H1 (cell line): ENCODE measurements at regions not wholly inside any gene's neighbourhood (a gene's known extent, or its start where the extent isn't known, plus 50 kb on each side); places are given as distances from the start of the nearest gene placed in this dataset.
A peak's percentile ranks its signal among the peaks of the same experiment; 100 is the strongest.

ENCODE experiments used
- CTCF ChIA-PET: fragments of 300-600 bp; sonication (Branson Sonifier 250); formaldehyde crosslinking; loops from one replicate; lab custom pipeline; 2021; ENCODE audit not compliant: partially characterized antibody; lab: Charles Lee
- POLR2A ChIA-PET: fragments of 300-600 bp; sonication (Branson Sonifier 250); formaldehyde crosslinking; loops from one replicate; lab custom pipeline; 2021; ENCODE audit warnings: inconsistent platforms; ENCODE audit not compliant: partially characterized antibody; lab: Charles Lee
- DNase-seq, 2 experiments: peaks; one replicate each; pipeline versions ENCODE4 v3.0.0 to v3.0.0-alpha.2; 2010 to 2022; ENCODE audit warnings: low spot score in 2 of 2, low read depth in 1 of 2, mixed read lengths in 1 of 2
- FAIRE-seq: peaks from 2 replicates; lab custom pipeline; 2011; peaks lifted over from hg19 to GRCh38; lab: Jason Lieb, UNC
- H2AFZ ChIP-seq: 2 replicates; pipeline ENCODE4 v1.8.1; 2012; ENCODE audit warnings: low read length, inconsistent platforms
- H2AK5ac ChIP-seq: 2 replicates; pipeline ENCODE4 v1.6.1; 2013; ENCODE audit warnings: low read depth, low read length
- H2BK120ac ChIP-seq: replicated peaks from 2 replicates; pipeline ENCODE3; 2013; ENCODE audit warnings: low read depth, low read length, inconsistent platforms
- H2BK12ac ChIP-seq: 2 replicates; pipeline ENCODE4 v1.6.1; 2013; ENCODE audit warnings: low read depth, low read length
- H2BK15ac ChIP-seq: 2 replicates; pipeline ENCODE4 v1.6.1; 2013; ENCODE audit warnings: low read length
- H2BK20ac ChIP-seq: 2 replicates; pipeline ENCODE4 v1.6.1; 2013; ENCODE audit warnings: low read length
- H2BK5ac ChIP-seq: 2 replicates; pipeline ENCODE4 v1.6.1; 2013; ENCODE audit warnings: low read depth, low read length
- H3K14ac ChIP-seq: 2 replicates; pipeline ENCODE4 v1.6.1; 2013; ENCODE audit warnings: inconsistent platforms; ENCODE audit not compliant: insufficient read length
- H3K18ac ChIP-seq: 2 replicates; pipeline ENCODE4 v1.6.1; 2013; ENCODE audit warnings: low read length; ENCODE audit errors: extremely low read depth
- H3K23ac ChIP-seq: 2 replicates; pipeline ENCODE4 v1.6.1; 2013; ENCODE audit warnings: inconsistent platforms; ENCODE audit not compliant: insufficient read length
- H3K23me2 ChIP-seq: 2 replicates; pipeline ENCODE4 v1.6.1; 2013; ENCODE audit warnings: low read depth, low read length
- H3K27ac ChIP-seq: 2 replicates; pipeline ENCODE4 v1.6.1; 2011; ENCODE audit warnings: low read depth, low read length, inconsistent platforms
- H3K27me3 ChIP-seq, 4 experiments: replicated peaks in 1 of 4; 1 replicate in 1 of 4; 2 replicates in 3 of 4; pipeline versions ENCODE4 v1.6.1 to v1.8.1; 2011 to 2013; ENCODE audit warnings: low read length in 3 of 4, mild to moderate bottlenecking in 3 of 4, inconsistent platforms in 2 of 4, mixed read lengths in 2 of 4, moderate library complexity in 1 of 4; ENCODE audit not compliant: control insufficient read depth in 3 of 4, insufficient read depth in 3 of 4; ENCODE audit errors: extremely low read depth in 1 of 4
- H3K36me3 ChIP-seq, 4 experiments: 2 replicates each; pipeline versions ENCODE4 v1.6.1 to v1.8.1; 2011 to 2013; ENCODE audit warnings: mild to moderate bottlenecking in 4 of 4, low read length in 3 of 4, moderate library complexity in 2 of 4, control low read depth in 1 of 4, inconsistent platforms in 1 of 4; ENCODE audit not compliant: insufficient read depth in 4 of 4, control insufficient read depth in 2 of 4
- H3K4ac ChIP-seq: replicated peaks from 2 replicates; pipeline ENCODE3; 2013; ENCODE audit warnings: low read length, low read depth, mixed read lengths, inconsistent platforms; ENCODE audit not compliant: insufficient read length
- H3K4me1 ChIP-seq, 4 experiments: replicated peaks in 1 of 4; 1 replicate in 1 of 4; 2 replicates in 3 of 4; pipeline versions ENCODE4 v1.6.1 to v1.8.1; 2011 to 2013; ENCODE audit warnings: low read length in 3 of 4, inconsistent platforms in 2 of 4, mixed read lengths in 1 of 4; ENCODE audit not compliant: insufficient read depth in 4 of 4, control insufficient read depth in 3 of 4
- H3K4me2 ChIP-seq, 2 experiments: 2 replicates each; pipeline versions ENCODE4 v1.6.1 to v1.8.1; 2011 to 2013; ENCODE audit warnings: low read depth in 2 of 2, low read length in 2 of 2, control low read depth in 1 of 2, inconsistent platforms in 1 of 2, mild to moderate bottlenecking in 1 of 2; ENCODE audit not compliant: insufficient read depth in 1 of 2
- H3K4me3 ChIP-seq, 4 experiments: fragments of 200-600, 300-600 bp in 1 of 4; sonication (generic), shearing (Covaris generic), sonication (Bioruptor Twin) in 1 of 4; 2 replicates each; pipeline versions ENCODE4 v1.5.1 to v1.8.1; 2011 to 2016; ENCODE audit warnings: low read length in 4 of 4, low read depth in 3 of 4, control low read depth in 2 of 4, inconsistent platforms in 2 of 4, mild to moderate bottlenecking in 2 of 4, mixed read lengths in 1 of 4, moderate library complexity in 1 of 4; ENCODE audit not compliant: insufficient read depth in 2 of 4; ENCODE audit errors: extremely low read depth in 1 of 4
- H3K56ac ChIP-seq: replicated peaks from 2 replicates; pipeline ENCODE3; 2013; ENCODE audit warnings: low read depth, mild to moderate bottlenecking, mixed read lengths, low read length, inconsistent platforms; ENCODE audit not compliant: insufficient read length
- H3K79me1 ChIP-seq: 2 replicates; pipeline ENCODE4 v1.6.1; 2013; ENCODE audit warnings: low read depth, low read length, control low read depth
- H3K79me2 ChIP-seq, 2 experiments: 2 replicates each; pipeline versions ENCODE4 v1.6.1 to v1.8.1; 2012 to 2013; ENCODE audit warnings: low read length in 2 of 2, mild to moderate bottlenecking in 2 of 2, inconsistent platforms in 1 of 2; ENCODE audit not compliant: insufficient read depth in 2 of 2, control insufficient read depth in 1 of 2
- H3K9ac ChIP-seq, 4 experiments: replicated peaks in 1 of 4; 1 replicate in 1 of 4; 2 replicates in 3 of 4; pipeline versions ENCODE4 v1.6.1 to v1.8.1; 2011 to 2013; ENCODE audit warnings: low read depth in 3 of 4, low read length in 3 of 4, control low read depth in 2 of 4, mild to moderate bottlenecking in 2 of 4, moderate library complexity in 2 of 4, inconsistent platforms in 1 of 4; ENCODE audit errors: extremely low read depth in 1 of 4
- H3K9me3 ChIP-seq, 2 experiments: 2 replicates each; pipeline versions ENCODE4 v1.6.1 to v1.8.1; 2012 to 2013; ENCODE audit warnings: mild to moderate bottlenecking in 2 of 2, moderate library complexity in 2 of 2, control low read depth in 1 of 2, inconsistent platforms in 1 of 2, low read depth in 1 of 2, low read length in 1 of 2, mixed read lengths in 1 of 2; ENCODE audit not compliant: insufficient read depth in 2 of 2
- H4K20me1 ChIP-seq, 2 experiments: replicated peaks in 1 of 2; 2 replicates each; pipeline versions ENCODE3 to v1.8.1; 2011 to 2013; ENCODE audit warnings: inconsistent platforms in 2 of 2, low read length in 2 of 2, mild to moderate bottlenecking in 1 of 2; ENCODE audit not compliant: insufficient read depth in 2 of 2, control insufficient read depth in 1 of 2
- H4K5ac ChIP-seq: 2 replicates; pipeline ENCODE4 v1.6.1; 2013; ENCODE audit warnings: low read length, low read depth, mixed read lengths, inconsistent platforms; ENCODE audit not compliant: insufficient read length
- H4K8ac ChIP-seq: 2 replicates; pipeline ENCODE4 v1.8.0; 2013; ENCODE audit warnings: mild to moderate bottlenecking, moderate library complexity, low read length, inconsistent platforms; ENCODE audit not compliant: insufficient read depth; ENCODE audit errors: extremely low read depth
- H4K91ac ChIP-seq: replicated peaks from 2 replicates; pipeline ENCODE3; 2013; ENCODE audit warnings: low read length, mixed read lengths, inconsistent platforms; ENCODE audit not compliant: insufficient read length
- CHD2 ChIP-seq: IDR thresholded peaks from 2 replicates; pipeline ENCODE4 v1.6.1; 2012; ENCODE audit warnings: low read length, improper control_type of control experiment
- CREB1 ChIP-seq: IDR thresholded peaks from 2 replicates; pipeline ENCODE4 v1.6.1; 2012; ENCODE audit warnings: inconsistent platforms
- CTBP2 ChIP-seq: IDR thresholded peaks from 2 replicates; pipeline ENCODE4 v1.7.0; 2011; ENCODE audit warnings: borderline replicate concordance, mild to moderate bottlenecking, moderate library complexity, mixed read lengths, low read length; ENCODE audit not compliant: insufficient read depth, insufficient read length
- EP300 ChIP-seq, 2 experiments: IDR thresholded peaks; 1 replicate in 1 of 2; 2 replicates in 1 of 2; pipeline ENCODE4 v1.6.1; 2011 to 2012; ENCODE audit warnings: low read depth in 2 of 2, low read length in 2 of 2, mild to moderate bottlenecking in 2 of 2, borderline replicate concordance in 1 of 2, inconsistent platforms in 1 of 2, moderate library complexity in 1 of 2
- JUN ChIP-seq: IDR thresholded peaks from 2 replicates; pipeline ENCODE4 v1.6.1; 2011; ENCODE audit warnings: low read depth, mild to moderate bottlenecking, improper control_type of control experiment, low read length
- KDM5A ChIP-seq: fragments of 200-600 bp; IDR thresholded peaks from 2 replicates; pipeline ENCODE4 v1.7.1; 2012; ENCODE audit warnings: mild to moderate bottlenecking, low read length, inconsistent platforms, mixed read lengths
- PHF8 ChIP-seq: fragments of 200-600 bp; sonication (generic); conservative IDR thresholded peaks from 2 replicates; pipeline ENCODE4 v1.7.1; 2012; ENCODE audit warnings: low read depth, mild to moderate bottlenecking, inconsistent platforms, low read length, moderate library complexity
- POLR2AphosphoS5 ChIP-seq: IDR thresholded peaks from 2 replicates; pipeline ENCODE4 v1.6.1; 2011; ENCODE audit warnings: low read depth, low read length
- RFX5 ChIP-seq: IDR thresholded peaks from 2 replicates; pipeline ENCODE4 v1.6.1; 2011; ENCODE audit warnings: low read depth, low read length, improper control_type of control experiment, borderline replicate concordance
- RNF2 ChIP-seq: fragments of 200-900, 300-1000 bp; sonication (generic); IDR thresholded peaks from 2 replicates; pipeline ENCODE4 v1.7.1; 2016; ENCODE audit warnings: borderline replicate concordance, low read depth, mild to moderate bottlenecking, antibody characterized with exemption, low read length; ENCODE audit not compliant: poor library complexity, severe bottlenecking; ENCODE audit errors: missing control alignments
- SIN3A ChIP-seq, 2 experiments: IDR thresholded peaks in 1 of 2; conservative IDR thresholded peaks in 1 of 2; 2 replicates each; pipeline ENCODE4 v1.6.1; 2011 to 2012; ENCODE audit warnings: low read length in 2 of 2, improper control_type of control experiment in 1 of 2, low read depth in 1 of 2, mild to moderate bottlenecking in 1 of 2
- SP1 ChIP-seq: IDR thresholded peaks from 2 replicates; pipeline ENCODE4 v1.6.1; 2011; ENCODE audit warnings: low read depth, low read length
- SP4 ChIP-seq: IDR thresholded peaks from 2 replicates; pipeline ENCODE4 v1.6.1; 2012; ENCODE audit warnings: low read length, inconsistent platforms
- SUZ12 ChIP-seq: fragments of 200-600 bp; sonication (generic); IDR thresholded peaks from 2 replicates; pipeline ENCODE4 v1.6.1; 2012; ENCODE audit warnings: mild to moderate bottlenecking, inconsistent platforms, low read length, moderate library complexity, mixed read lengths
- WGBS, 2 experiments: shearing (Covaris generic) in 1 of 2; methylation state at CpG; one replicate each; pipeline versions ENCODE4 v1.1.6 to v1.1.7; 2013 to 2015; ENCODE audit warnings: low lambda C conversion rate in 2 of 2, mixed read lengths in 2 of 2, inconsistent platforms in 1 of 2, low coverage in 1 of 2, missing lambda C conversion rate in 1 of 2; ENCODE audit not compliant: insufficient replicate concordance in 2 of 2, insufficient coverage in 1 of 2, insufficient read length in 1 of 2; ENCODE audit errors: extremely low coverage in 1 of 2, missing lambda C conversion rate in 1 of 2; 5-methylcytosine and 5-hydroxymethylcytosine counted together

GRCh38 chr6:40290816-40291215, 296.3 kb downstream of the LRFN2 start:
- CTCF ChIA-PET, result interaction anchor here (0.6 to 1.0 kb wide), 4 partner anchors 9 to 522 kb away, joined by 3 read pairs; no protein-coding TSS in a partner anchor
- H4K5ac ChIP-seq, result no peak overlapping the region
- no peak overlapping the region for H3K18ac ChIP-seq
- H3K79me2 ChIP-seq, result no peaks in the 10 kb centered on the region
- no peak for FAIRE-seq
- peaks cover 10 to 32% (median 24%) of the 10 kb centered on the region in 4 experiments for H3K4me1 ChIP-seq
- H2BK120ac ChIP-seq, result no peak overlapping the region
- no peak overlapping the region for H2BK15ac ChIP-seq
- no peak overlapping the region for H3K27ac ChIP-seq
- no peaks in the 10 kb centered on the region for H3K36me3 ChIP-seq
- H3K23me2 ChIP-seq, result peaks cover 3% of the 10 kb centered on the region; the same call in 1 of the 2 replicates
- no peak overlapping the region for H3K4ac ChIP-seq
- POLR2A ChIA-PET, result interaction anchor here (1.1 kb wide), 1 partner anchor 9 kb away, joined by 3 read pairs; no protein-coding TSS in a partner anchor
- no peak overlapping the region for H2BK5ac ChIP-seq
- no peaks in the 10 kb centered on the region for H4K20me1 ChIP-seq
- H3K23ac ChIP-seq, result no peak overlapping the region
- no peak overlapping the region for H3K9ac ChIP-seq
- H3K9me3 ChIP-seq, result no peaks in the 10 kb centered on the region
- 0 out of 2 replicates have a peak overlapping the region, but pooled peaks have one; percentile 34 for H2BK12ac ChIP-seq
- no peak overlapping the region for H3K4me2 ChIP-seq
- no peaks in the 10 kb centered on the region for H3K79me1 ChIP-seq
- DNase-seq, result no peak
- no peak overlapping the region for H3K56ac ChIP-seq
- no peak overlapping the region for H4K91ac ChIP-seq
- no peak overlapping the region for H2AFZ ChIP-seq
- H2BK20ac ChIP-seq, result peak overlapping the region; percentile 8
- H3K4me3 ChIP-seq, result no peak overlapping the region
- no peak overlapping the region for H4K8ac ChIP-seq
- WGBS, 2 experiments, result 43% methylated on average over 2 of the region's 2 CpGs; no CpG with 5 or more reads in 1 of the 2 experiments
- H3K14ac ChIP-seq, result no peak overlapping the region
- no peak overlapping the region for H2AK5ac ChIP-seq
- H3K27me3 ChIP-seq, result no peaks in the 10 kb centered on the region
- TF ChIP-seq POLR2AphosphoS5, result no peak
- no peak for TF ChIP-seq SUZ12
- no peak for TF ChIP-seq RNF2
- no peak for TF ChIP-seq CREB1
- TF ChIP-seq EP300 (IDR thresholded peaks at IDR 0.05; ENCODE audit: borderline replicate concordance in 1 of 2, low read depth in 2 of 2, low read length in 2 of 2), result no peak
- TF ChIP-seq SP4, result no peak
- no peak for TF ChIP-seq KDM5A
- no peak for TF ChIP-seq SIN3A (conservative IDR thresholded peaks at IDR 0.05 in 1 of 2, IDR thresholded peaks at IDR 0.05 in 1 of 2; ENCODE audit: low read depth in 1 of 2, low read length in 2 of 2)
- TF ChIP-seq CHD2, result no peak
- no peak for TF ChIP-seq RFX5
- no peak for TF ChIP-seq CTBP2
- TF ChIP-seq SP1, result no peak
- TF ChIP-seq JUN, result no peak
- TF ChIP-seq PHF8, result no peak
